Fibroblast of peridontal ligament (primary cell): ENCODE measurements at regions not wholly inside any gene's neighbourhood (a gene's known extent, or its start where the extent isn't known, plus 50 kb on each side); places are given as distances from the start of the nearest gene placed in this dataset.

Experiments
- DNase-seq: peaks from one replicate; pipeline ENCODE4 v3.0.0-alpha.2; 2010; ENCODE audit errors: extremely low read depth

- DNase-seq, result no peak
These were observed 70.4 kb upstream of the BACH1 start for GRCh38 chr21:29228306-29228705.

GRCh38 chr21:29230551-29231261 is 68.0 kb upstream of the BACH1 start:
- DNase-seq, result peak; percentile 22

GRCh38 chr21:29231756-29232529 is 66.8 kb upstream of the BACH1 start:
- no peak for DNase-seq

- DNase-seq, result peak; percentile 36
These were observed 66.0 kb upstream of the BACH1 start for GRCh38 chr21:29232530-29233255.

- DNase-seq, result peak; percentile 27
These were observed 65.5 kb upstream of the BACH1 start for GRCh38 chr21:29233256-29233546.

- no peak for DNase-seq
These were observed 64.8 kb upstream of the BACH1 start for GRCh38 chr21:29233611-29234540.

GRCh38 chr21:29235714-29236197 is 63.0 kb upstream of the BACH1 start:
- DNase-seq, result no peak

- DNase-seq, result no peak
These were observed 62.5 kb upstream of the BACH1 start for GRCh38 chr21:29236201-29236600.

- DNase-seq, result peak; percentile 49
These were observed 61.3 kb upstream of the BACH1 start for GRCh38 chr21:29237110-29238052.

GRCh38 chr21:29238053-29238966 is 60.4 kb upstream of the BACH1 start:
- DNase-seq, result peak; percentile 57

- DNase-seq, result peak; percentile 85
These were observed 59.8 kb upstream of the BACH1 start for GRCh38 chr21:29238967-29239290.

GRCh38 chr21:29240136-29240535 is 58.6 kb upstream of the BACH1 start:
- no peak for DNase-seq

GRCh38 chr21:29242201-29242600 is 56.5 kb upstream of the BACH1 start:
- DNase-seq, result peak; percentile 45

GRCh38 chr21:29243188-29243587 is 55.5 kb upstream of the BACH1 start:
- no peak for DNase-seq

GRCh38 chr21:29245104-29245643 is 53.5 kb upstream of the BACH1 start:
- no peak for DNase-seq

GRCh38 chr21:29245863-29246262 is 52.9 kb upstream of the BACH1 start:
- DNase-seq, result no peak

GRCh38 chr21:29246614-29247013 is 52.1 kb upstream of the BACH1 start:
- no peak for DNase-seq

- DNase-seq, result peak; percentile 31
These were observed 50.6 kb upstream of the BACH1 start for GRCh38 chr21:29248124-29248523.
